ENCODE measurements at regions not wholly inside any gene's neighbourhood (a gene's known extent, or its start where the extent isn't known, plus 50 kb on each side); places are given as distances from the start of the nearest gene placed in this dataset.

DNA sequence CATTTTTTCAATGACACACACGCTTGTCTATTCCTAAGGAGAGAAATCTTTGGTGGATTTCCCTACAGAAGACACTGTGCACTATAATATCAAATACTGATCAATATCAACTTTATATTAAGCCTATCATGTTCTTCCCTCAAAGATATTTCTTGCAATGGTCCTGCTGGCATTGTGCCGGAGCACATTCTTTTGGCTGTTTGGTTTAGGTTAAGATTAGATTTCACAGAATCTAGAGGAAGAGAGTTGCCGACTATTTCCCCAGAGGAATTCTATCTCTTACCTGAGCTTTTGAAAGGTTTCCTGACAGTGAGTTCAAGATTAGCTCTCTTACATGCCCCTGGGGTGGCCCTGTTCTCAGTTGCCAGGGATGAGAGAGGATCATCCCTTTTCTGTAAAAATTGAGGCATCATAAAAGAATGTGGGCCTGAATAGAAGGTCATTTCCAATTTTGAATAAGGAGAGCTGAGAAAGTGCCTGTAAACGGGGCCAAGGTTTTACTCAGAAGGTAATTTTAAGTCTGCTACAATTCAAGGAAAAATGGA is 180.6 kb upstream of the ARHGAP20 start:
- TF ChIP-seq CTCF (IDR thresholded peaks at IDR 0.05 in 4 of 5, conservative IDR thresholded peaks at IDR 0.05 in 1 of 5) (no peak), POLR2A (IDR thresholded peaks at IDR 0.05) (no peak)
- H3K4me3 ChIP-seq, result no peak overlapping the region
- intact Hi-C loops (cut with DNase I; ENCODE audit: low total_unique reads), result no loop called here
- peaks cover 0 to 4% of the 10 kb centered on the region in 2 donors for H3K4me1 ChIP-seq
- no peaks in the 10 kb centered on the region for H3K27me3 ChIP-seq
- in situ Hi-C loops (cut with MboI; ENCODE audit: low sequenced_read_pairs in 4 of 4), result no loop called here
- ATAC-seq, result no peak
- DNase-seq, result no peak
- H3K27ac ChIP-seq, result no peak overlapping the region
- no peaks in the 10 kb centered on the region for H3K9me3 ChIP-seq
- H3K36me3 ChIP-seq, result no peaks in the 10 kb centered on the region

- no peaks in the 10 kb centered on the region for H3K27me3 ChIP-seq
- TF ChIP-seq POLR2A (IDR thresholded peaks at IDR 0.05) (no peak), CTCF (IDR thresholded peaks at IDR 0.05 in 4 of 5, conservative IDR thresholded peaks at IDR 0.05 in 1 of 5) (no peak)
- in situ Hi-C loops (cut with MboI; ENCODE audit: low sequenced_read_pairs in 4 of 4) (no loop called here), intact Hi-C loops (cut with DNase I; ENCODE audit: low total_unique reads) (no loop called here)
- no peak overlapping the region for H3K27ac ChIP-seq
- no peak for DNase-seq
- no peak for ATAC-seq
- no peaks in the 10 kb centered on the region for H3K36me3 ChIP-seq
- H3K4me1 ChIP-seq, result peaks cover under 1 to 2% of the 10 kb centered on the region in 2 donors
- H3K9me3 ChIP-seq, result no peaks in the 10 kb centered on the region
- H3K4me3 ChIP-seq, result no peak overlapping the region
Measured at GRCh38 chr11:110891411-110891810, 179.2 kb upstream of the ARHGAP20 start.

DNA sequence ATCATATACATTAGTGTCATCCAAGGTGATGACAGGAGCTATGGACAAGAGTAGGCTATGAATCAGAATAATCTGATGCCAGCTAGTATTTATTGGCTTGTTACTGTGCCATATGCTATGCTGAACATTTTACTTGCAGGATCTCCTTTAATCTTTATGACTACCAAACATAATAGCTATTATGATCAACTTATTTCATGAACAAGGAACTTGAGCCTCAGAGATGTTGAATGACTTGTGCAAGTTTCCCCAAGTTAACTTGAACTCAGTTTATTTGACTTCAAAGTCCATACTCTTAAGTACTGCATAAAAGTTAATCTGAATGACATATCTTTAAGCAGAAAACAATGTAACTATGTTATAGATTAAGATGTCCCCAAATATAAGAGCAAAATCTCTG is 178.8 kb upstream of the ARHGAP20 start:
- no peak overlapping the region for H3K4me3 ChIP-seq
- H3K27ac ChIP-seq, result no peak overlapping the region
- no peak for ATAC-seq
- H3K9me3 ChIP-seq, result no peaks in the 10 kb centered on the region
- TF ChIP-seq CTCF (IDR thresholded peaks at IDR 0.05 in 4 of 5, conservative IDR thresholded peaks at IDR 0.05 in 1 of 5) (no peak), POLR2A (IDR thresholded peaks at IDR 0.05) (no peak)
- H3K36me3 ChIP-seq, result no peaks in the 10 kb centered on the region
- peaks cover 0 to 5% of the 10 kb centered on the region in 2 donors for H3K4me1 ChIP-seq
- no peaks in the 10 kb centered on the region for H3K27me3 ChIP-seq
- in situ Hi-C loops (cut with MboI; ENCODE audit: low sequenced_read_pairs in 4 of 4), result no loop called here
- DNase-seq, result no peak
- intact Hi-C loops (cut with DNase I; ENCODE audit: low total_unique reads), result no loop called here

GRCh38 chr11:110886288-110886970 is 174.2 kb upstream of the ARHGAP20 start:
- Histone ChIP-seq H3K27ac (no peak overlapping the region), H3K36me3 (no peaks in the 10 kb centered on the region), H3K9me3 (no peaks in the 10 kb centered on the region), H3K4me1 (peaks cover 0 to 5% of the 10 kb centered on the region in 2 donors), H3K4me3 (no peak overlapping the region), H3K27me3 (no peaks in the 10 kb centered on the region)
- ATAC-seq (no peak), DNase-seq (no peak)
- in situ Hi-C loops (cut with MboI; ENCODE audit: low sequenced_read_pairs in 4 of 4) (no loop called here), intact Hi-C loops (cut with DNase I; ENCODE audit: low total_unique reads) (no loop called here)
- TF ChIP-seq POLR2A (IDR thresholded peaks at IDR 0.05) (no peak), CTCF (IDR thresholded peaks at IDR 0.05 in 4 of 5, conservative IDR thresholded peaks at IDR 0.05 in 1 of 5) (no peak)
